ENCODE measurements at regions not wholly inside any gene's neighbourhood (a gene's known extent, or its start where the extent isn't known, plus 50 kb on each side); places are given as distances from the start of the nearest gene placed in this dataset.

DNA sequence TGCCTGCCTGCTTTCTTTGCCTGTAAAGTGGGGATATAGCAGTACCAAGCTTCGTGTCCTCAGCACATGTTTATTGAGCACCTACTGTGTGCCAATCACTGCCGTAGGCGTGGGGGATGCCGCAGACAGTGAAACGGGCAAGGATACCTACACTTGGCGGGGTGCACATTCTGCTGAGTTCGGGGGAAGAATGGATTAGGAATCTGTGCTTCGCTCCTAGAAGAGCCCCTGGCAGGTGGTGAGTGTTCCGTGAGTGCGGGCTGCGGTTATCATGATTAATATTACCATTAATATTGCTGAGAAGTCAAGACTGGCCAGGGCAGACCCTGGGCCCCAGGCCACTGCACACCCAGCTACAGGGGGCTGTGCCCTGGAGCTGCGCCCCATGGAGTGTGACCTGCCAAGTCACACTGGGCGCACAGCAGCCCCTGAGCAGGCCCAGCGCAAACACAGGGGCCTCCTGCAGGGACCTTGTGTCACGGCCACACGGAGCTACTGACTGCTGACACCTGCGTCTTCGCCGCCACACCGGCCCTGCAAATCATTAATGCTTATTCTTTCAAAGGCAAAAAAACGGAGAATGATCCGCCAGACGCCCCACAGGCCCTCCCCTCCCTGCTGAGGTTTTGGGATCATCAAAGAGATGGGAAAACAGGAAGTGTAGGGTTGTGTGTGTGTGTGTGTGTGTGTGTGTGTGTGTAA lies 213.4 kb upstream of the GSE1 start:
- Mint-ChIP-seq H3K9me3 (no peaks in the 10 kb centered on the region), H3K4me1 (no peaks in the 10 kb centered on the region), H3K4me3 (no peak overlapping the region), H3K27me3 (no peaks in the 10 kb centered on the region), H3K36me3 (ENCODE audit: low read depth) (no peaks in the 10 kb centered on the region), H3K27ac (no peak overlapping the region)
- no peak for ATAC-seq (replicated peaks)

DNA sequence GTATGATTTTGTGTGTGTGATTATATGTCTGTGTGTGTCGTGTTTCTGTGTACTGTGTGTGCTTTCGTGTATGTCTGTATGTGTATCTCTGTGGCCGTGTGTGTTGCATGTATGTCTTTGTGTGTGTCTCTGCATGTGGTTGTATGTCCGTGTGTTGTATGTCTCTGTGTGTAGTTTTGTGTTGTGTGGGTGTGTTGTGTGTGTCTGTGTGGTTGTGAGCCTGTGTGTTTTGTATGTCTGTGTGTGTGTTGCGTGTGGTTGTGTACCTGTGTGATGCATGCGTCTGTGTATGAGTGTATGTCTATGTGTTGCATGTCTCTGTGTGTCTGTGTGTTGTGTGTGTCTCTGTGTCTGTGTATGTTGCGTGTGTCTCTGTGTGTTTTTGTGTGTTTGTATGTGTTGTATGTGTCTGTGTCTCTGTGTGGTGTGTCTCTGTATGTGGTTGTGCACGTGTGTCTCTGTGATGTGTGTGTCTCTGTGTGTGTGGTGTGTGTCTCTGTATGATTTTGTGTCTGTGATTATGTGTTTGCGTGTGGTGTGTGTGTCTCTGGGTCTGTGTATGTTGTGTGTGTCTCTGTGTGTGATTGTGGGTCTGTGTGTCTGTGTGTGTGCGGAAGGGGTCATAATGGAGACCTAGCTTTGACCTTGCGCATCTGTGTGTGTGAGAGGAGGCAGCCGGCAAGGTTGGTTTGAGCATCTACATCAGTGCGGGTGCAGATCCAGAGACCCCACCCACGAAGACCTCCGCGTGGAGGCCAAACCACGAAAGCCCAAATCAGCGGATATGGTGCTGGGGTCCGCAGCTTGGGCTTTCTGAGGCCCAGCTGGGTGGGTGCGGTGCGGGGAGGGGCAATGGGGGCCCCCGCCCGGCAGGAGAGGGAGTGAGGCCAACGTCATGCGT lies 212.6 kb upstream of the GSE1 start:
- H3K36me3 Mint-ChIP-seq (ENCODE audit: low read depth) = no peaks in the 10 kb centered on the region
- H3K4me3 Mint-ChIP-seq = no peak overlapping the region
- H3K4me1 Mint-ChIP-seq = no peaks in the 10 kb centered on the region
- H3K27ac Mint-ChIP-seq = no peak overlapping the region
- no peaks in the 10 kb centered on the region for H3K9me3 Mint-ChIP-seq
- no peak for ATAC-seq (replicated peaks)
- H3K27me3 Mint-ChIP-seq = no peaks in the 10 kb centered on the region

DNA sequence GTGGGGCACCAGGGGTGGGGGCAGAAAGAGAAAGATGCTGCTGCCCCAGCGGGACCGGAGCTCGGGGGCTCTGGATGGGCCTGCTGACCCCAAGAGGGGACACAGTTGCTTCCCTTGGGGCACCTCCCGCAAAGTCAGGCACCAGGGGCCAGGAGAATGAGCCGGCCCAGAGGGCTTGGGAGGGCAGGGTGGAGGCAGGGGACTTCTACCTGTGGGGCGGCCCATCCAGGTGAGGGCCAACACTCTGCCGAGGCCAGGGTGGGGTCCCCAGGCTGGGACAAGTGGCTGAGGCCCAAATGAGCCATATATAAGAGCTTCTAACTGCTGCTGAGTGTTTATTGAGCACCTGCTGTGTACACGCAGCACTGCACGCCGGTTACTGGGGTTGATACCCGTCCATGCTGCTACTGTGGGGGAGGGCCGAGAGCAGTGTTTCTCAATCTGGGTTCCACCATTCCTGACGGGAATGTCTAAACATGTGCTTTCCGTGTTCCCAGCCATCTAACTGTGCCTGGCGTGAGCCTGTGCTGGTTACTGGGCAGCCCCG lies 211.7 kb upstream of the GSE1 start:
- Mint-ChIP-seq H3K27me3 (no peaks in the 10 kb centered on the region), H3K4me1 (no peaks in the 10 kb centered on the region), H3K36me3 (ENCODE audit: low read depth) (no peaks in the 10 kb centered on the region), H3K9me3 (no peaks in the 10 kb centered on the region), H3K27ac (no peak overlapping the region), H3K4me3 (no peak overlapping the region)
- no peak for ATAC-seq (replicated peaks)

DNA sequence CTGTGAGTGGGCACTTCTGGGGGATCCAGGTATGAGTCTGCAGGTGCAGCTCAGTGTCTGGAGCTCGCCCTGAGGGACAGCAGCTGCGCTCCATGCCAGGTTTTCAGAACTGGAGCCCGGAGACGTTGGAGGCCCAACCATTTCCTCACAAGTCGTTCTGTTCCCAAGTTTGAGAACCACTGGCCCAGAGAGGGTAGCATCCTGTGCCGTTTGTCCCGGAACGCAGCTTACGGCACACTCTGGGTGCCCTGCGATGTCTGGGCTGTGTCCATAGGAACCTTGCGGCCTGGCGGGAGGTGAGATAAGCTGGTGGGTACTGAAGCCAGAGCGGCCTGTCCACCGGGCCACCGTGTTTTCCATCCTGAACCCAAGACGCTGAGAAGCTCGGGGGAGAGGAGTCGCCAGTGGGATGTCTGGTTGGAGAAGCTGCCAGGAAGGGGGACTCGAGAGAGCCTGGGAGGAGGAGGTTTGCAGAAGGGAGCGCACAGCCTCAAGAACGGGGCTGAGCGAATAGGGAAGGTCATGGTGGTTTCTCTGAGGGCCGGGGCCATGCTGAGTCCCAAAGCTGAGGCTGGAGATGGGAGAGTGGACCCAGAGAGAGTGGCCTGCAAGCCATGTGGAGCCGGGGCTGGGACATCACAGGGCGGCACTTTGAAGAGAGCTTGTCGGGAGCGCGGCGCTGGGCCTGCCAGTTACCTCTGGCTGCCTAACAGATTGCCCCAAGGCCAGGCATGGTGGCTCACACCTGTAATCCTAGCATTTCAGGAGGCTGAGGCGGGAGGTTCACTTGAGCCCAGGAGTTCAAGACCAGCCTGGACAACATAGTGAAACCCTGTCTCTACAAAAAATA lies 211.0 kb upstream of the GSE1 start:
- H3K27me3 Mint-ChIP-seq = no peaks in the 10 kb centered on the region
- no peaks in the 10 kb centered on the region for H3K9me3 Mint-ChIP-seq
- H3K27ac Mint-ChIP-seq = no peak overlapping the region
- no peaks in the 10 kb centered on the region for H3K4me1 Mint-ChIP-seq
- no peaks in the 10 kb centered on the region for H3K36me3 Mint-ChIP-seq (ENCODE audit: low read depth)
- H3K4me3 Mint-ChIP-seq = no peak overlapping the region
- ATAC-seq (replicated peaks) = no peak

DNA sequence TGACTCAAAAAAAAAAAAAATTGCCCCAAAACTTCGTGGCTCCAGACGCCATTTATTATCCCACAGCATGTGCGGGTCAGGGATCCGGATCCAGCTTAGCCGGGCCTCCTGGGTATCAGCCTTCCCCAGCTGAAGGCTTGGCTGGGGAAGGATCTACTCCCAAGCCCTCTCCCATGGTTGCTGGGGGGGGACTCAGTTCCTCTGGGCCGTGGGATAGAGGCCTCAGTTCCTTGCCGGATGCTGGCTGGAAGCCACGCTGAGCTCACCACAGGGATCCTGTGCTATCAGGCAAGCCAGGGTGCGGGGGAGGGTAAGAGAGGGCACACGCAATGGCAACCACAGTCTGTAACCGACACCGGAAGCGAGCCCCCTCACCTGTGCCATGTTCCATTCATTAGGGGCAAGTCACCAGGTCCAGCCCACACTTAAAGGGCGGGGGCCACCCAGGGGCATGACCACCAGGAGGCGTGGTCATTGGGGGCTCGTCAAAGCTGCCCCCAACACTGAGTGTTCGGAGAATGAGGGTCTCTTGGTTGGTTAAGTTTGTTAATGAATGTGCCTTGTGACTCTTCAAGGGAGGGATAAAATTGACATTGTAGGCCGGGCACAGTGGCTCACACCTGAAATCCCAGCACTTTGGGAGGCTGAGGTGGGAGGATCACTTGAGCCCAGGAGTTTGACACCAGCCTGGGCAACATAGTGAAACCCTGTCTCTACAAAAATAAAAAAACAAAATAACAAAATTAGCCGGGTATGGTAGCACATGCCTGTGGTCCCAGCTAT lies 210.0 kb upstream of the GSE1 start:
- Mint-ChIP-seq H3K9me3 (no peaks in the 10 kb centered on the region), H3K27me3 (no peaks in the 10 kb centered on the region), H3K4me3 (no peak overlapping the region), H3K4me1 (no peaks in the 10 kb centered on the region), H3K27ac (no peak overlapping the region), H3K36me3 (ENCODE audit: low read depth) (no peaks in the 10 kb centered on the region)
- ATAC-seq (replicated peaks) = no peak

DNA sequence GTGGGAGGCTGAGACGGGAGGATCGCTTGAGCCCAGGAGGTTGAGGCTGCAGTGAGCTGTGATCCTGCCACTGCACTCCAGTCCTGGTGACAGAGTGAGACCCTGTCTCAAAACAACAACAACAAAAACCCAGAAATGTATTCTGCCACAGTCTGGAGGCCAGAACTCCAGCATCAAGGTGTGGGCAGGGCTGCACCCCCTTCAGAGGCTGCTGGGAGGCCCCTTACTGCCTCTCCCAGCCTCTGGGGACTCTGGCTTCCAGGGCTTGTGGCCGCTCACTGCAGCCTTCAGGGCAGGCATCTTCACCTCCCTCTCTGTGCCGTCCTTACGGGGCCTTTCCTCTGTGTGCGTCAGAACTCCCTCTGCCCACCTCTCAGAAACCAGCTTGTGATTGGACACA lies 209.4 kb upstream of the GSE1 start:
- no peak overlapping the region for H3K4me3 Mint-ChIP-seq
- H3K27me3 Mint-ChIP-seq = no peaks in the 10 kb centered on the region
- no peak overlapping the region for H3K27ac Mint-ChIP-seq
- ATAC-seq (replicated peaks) = no peak
- H3K36me3 Mint-ChIP-seq (ENCODE audit: low read depth) = no peaks in the 10 kb centered on the region
- H3K4me1 Mint-ChIP-seq = no peaks in the 10 kb centered on the region
- no peaks in the 10 kb centered on the region for H3K9me3 Mint-ChIP-seq

DNA sequence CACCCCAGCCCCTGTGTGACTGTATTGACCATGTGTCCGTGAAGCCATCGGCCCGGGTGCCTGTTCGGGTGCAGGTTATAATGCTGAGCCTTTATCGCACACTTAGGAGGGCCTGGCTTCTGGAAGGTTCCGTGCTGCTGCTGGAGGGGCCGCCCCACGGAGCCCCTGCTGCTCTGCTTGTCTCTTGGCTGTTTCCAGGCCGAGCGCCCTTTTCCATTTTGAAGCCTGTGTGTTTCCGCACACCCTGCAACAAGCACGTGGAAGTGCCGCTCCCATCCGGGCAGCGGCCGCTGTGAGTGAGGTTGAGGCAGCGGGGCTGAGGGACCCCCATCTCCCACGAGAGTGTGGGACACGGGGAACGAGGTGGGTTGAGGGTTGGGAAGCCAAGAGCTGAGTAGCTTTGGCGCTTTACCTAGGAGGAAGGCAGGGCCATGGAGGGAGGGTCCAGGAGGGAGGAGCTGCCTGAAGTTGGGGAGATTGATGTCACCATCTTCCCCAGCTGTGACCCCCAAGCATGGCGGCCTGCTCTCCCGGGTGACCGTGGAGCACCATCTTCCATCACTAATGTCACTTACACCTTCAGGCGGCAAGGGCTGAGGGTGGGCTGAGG lies 200.1 kb upstream of the GSE1 start:
- H3K27me3 Mint-ChIP-seq = no peaks in the 10 kb centered on the region
- H3K9me3 Mint-ChIP-seq = no peaks in the 10 kb centered on the region
- no peak overlapping the region for H3K4me3 Mint-ChIP-seq
- ATAC-seq (replicated peaks) = no peak
- no peaks in the 10 kb centered on the region for H3K4me1 Mint-ChIP-seq
- H3K36me3 Mint-ChIP-seq (ENCODE audit: low read depth) = no peaks in the 10 kb centered on the region
- no peak overlapping the region for H3K27ac Mint-ChIP-seq

DNA sequence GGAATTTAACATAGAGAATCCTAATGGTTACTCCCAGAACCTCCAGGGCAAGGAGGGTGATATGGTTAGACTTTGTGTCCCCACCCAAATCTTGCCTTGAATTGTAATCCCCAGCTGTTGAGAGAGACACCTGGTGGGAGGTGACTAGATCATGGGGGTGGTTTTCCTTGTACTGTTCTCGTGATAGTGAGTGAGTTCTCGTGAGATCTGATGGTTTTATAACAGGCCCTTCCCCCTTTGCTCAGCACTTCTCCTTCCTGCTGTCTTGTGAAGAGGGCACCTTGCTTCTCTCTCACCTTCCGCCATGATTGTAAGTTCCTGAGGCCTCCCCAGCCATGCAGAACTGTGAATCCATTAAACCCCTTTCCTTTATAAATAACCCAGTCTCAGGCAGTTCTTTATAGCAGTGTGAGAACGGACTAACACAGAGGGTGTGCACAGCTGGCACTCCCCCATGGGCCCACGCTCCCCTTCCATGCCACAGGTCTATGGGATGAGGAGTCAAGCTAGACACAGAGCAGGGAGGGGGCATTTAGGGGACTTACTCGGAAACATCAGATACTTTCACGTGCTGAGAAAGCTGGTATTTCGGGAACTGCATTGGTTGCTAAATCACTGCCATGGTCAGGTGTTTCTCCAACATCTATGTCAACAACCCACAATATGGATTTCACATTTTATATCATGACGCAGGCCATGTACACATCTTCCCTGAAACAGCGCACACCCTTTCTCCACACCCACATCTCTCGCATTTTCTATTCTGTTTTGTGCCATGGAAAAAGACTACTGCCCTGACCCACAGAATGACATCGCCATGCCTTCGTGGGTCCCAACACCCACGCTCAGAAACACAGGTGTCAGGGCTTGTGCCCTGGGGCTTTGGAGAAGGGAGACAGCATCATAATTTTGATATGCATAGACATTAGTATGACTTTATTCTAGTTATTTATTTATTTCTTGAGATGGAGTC lies 199.1 kb upstream of the GSE1 start:
- Mint-ChIP-seq H3K9me3 (no peaks in the 10 kb centered on the region), H3K27me3 (no peaks in the 10 kb centered on the region), H3K36me3 (ENCODE audit: low read depth) (no peaks in the 10 kb centered on the region), H3K27ac (no peak overlapping the region), H3K4me1 (no peaks in the 10 kb centered on the region), H3K4me3 (no peak overlapping the region)
- ATAC-seq (replicated peaks) = peak; percentile 55

DNA sequence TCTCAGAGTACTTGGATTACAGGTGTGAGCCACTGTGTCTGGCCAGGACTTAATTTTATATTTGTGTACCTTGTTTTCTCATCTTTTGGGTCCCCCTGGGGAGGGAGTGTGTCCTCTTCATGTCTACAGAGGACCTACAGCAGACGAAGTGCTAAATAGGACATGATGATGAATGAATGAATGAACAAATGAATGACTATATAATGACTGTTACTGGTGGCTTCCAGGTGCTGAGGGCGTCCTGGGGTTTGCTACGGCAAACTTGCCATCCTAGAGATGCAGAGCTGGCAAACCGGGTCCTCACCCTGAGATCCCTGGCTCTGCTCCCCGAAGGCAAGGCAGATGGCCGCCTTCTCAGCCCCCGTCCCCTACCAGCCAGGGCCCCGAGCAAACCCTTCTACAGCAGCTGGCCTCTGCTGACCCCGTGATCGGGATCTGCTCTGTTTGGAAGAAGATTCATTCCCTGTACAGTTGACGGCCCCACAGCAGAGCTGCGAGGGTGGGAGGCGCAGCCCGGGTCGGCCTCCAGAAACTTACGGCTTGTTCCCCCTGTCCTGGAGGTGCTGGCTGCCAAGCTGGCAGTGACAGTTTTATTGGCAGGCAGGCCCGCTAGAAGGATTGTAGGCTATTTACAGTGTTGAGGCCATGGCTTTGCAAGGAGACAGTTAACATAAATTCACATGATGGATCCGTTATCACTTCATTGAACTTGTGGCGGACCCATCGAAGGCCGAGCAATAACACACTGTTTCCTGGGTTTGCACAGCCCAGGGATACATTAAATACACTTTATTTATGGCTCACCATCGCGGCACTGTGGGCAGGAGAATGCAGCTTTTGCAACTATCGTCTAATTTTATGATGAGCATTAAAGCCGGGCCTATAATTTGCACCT lies 197.7 kb upstream of the GSE1 start:
- Mint-ChIP-seq H3K27me3 (no peaks in the 10 kb centered on the region), H3K4me3 (no peak overlapping the region), H3K27ac (no peak overlapping the region), H3K36me3 (ENCODE audit: low read depth) (no peaks in the 10 kb centered on the region), H3K4me1 (no peaks in the 10 kb centered on the region), H3K9me3 (no peaks in the 10 kb centered on the region)
- ATAC-seq (replicated peaks) = no peak

DNA sequence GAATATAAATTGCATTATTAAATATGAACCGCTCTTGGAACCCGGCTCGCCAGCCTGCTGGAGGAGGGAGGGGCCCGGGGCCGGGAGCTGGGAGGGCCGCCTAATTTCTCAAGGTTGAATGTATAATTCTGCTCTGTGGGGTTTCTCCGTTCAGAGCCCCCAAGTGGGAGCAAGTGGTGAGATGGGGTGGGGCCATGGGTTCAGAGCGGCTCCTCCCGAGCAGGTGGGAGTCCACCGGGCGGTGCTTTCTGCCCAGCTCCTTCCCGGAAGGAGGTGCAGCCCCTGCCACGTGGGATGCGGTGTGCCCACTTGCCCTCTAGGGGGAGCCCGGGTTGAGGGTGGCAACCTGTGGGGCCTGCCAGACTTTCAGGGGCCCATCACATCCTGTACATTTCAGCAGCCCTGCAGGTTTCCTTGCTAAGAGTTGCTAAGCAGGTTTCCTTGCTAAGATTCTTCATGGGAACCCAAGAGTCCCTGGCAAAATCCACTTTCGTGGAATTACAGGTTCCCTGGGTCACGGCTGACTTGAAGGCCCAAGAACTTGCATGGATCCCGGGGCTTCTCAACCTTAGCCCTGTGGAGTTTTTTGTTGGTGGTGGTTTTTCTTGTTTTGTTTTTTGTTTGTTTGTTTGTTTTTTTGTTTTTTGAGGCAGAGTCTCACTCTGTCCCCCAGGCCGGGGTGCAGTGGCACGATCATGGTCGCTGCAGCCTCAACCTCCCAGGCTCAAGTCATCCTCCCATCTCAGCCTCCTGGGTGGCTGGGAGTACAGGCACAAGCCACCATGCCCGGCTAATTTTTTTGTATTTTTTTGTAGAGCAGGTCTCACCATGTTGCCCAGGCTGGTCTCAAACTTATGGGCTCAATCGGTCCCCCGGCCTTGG lies 196.7 kb upstream of the GSE1 start:
- H3K9me3 Mint-ChIP-seq = no peaks in the 10 kb centered on the region
- no peaks in the 10 kb centered on the region for H3K27me3 Mint-ChIP-seq
- no peaks in the 10 kb centered on the region for H3K36me3 Mint-ChIP-seq (ENCODE audit: low read depth)
- no peak overlapping the region for H3K4me3 Mint-ChIP-seq
- no peaks in the 10 kb centered on the region for H3K4me1 Mint-ChIP-seq
- H3K27ac Mint-ChIP-seq = no peak overlapping the region
- peak; percentile 57 for ATAC-seq (replicated peaks)

DNA sequence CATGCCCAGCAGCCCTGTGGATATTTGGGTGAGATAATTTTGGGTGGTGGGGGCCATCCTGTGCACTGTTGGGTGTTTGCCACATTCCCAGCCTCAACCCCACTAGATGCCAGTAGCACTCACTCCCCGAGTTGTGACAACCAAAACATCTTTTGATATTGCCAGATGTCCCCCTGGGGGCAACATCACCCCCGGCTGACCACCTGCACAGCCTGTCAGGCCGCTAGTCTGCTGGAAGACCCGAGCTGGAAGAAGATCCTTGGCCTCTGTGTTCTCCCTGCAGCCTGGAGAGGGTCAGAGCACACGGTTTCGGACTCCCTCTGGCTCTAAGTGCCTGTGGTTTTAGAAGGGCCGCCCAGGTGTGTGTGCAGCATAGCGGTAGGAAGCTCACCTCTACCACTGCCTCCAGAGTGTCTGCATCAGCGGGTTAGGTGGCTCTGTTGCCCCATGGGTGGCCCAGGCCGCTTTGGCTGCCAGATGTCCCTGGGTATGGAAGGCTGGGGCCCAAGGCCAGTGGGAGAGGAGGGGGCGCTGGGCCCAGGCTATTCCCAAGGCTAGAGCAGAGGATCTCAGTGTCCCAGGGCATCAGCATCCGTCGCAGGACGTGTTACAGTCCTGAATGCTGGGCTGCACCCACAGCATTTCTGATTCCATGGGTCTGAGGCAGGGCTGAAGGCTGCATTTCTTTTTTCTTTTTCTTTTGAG lies 195.8 kb upstream of the GSE1 start:
- Mint-ChIP-seq H3K27ac (no peak overlapping the region), H3K4me1 (no peaks in the 10 kb centered on the region), H3K4me3 (no peak overlapping the region), H3K9me3 (no peaks in the 10 kb centered on the region), H3K36me3 (ENCODE audit: low read depth) (no peaks in the 10 kb centered on the region), H3K27me3 (no peaks in the 10 kb centered on the region)
- no peak for ATAC-seq (replicated peaks)
